Choroid plexus epithelial cell (primary cell): ENCODE measurements at regions not wholly inside any gene's neighbourhood (a gene's known extent, or its start where the extent isn't known, plus 50 kb on each side); places are given as distances from the start of the nearest gene placed in this dataset.

Source experiments
- DNase-seq: peaks from one replicate; pipeline ENCODE4 v3.0.0-alpha.2; 2010; ENCODE audit warnings: low read depth
- H3K4me3 ChIP-seq: 2 replicates; pipeline ENCODE4 v1.5.1; 2011; ENCODE audit warnings: low read depth, mild to moderate bottlenecking, control low read depth, low read length, moderate library complexity
- CTCF ChIP-seq: conservative IDR thresholded peaks from 2 replicates; pipeline ENCODE4 v1.5.1; 2011; ENCODE audit warnings: low read depth, mild to moderate bottlenecking, control low read depth, inconsistent platforms, low read length, moderate library complexity

- no peak for DNase-seq
- TF ChIP-seq CTCF = no peak
- no peak overlapping the region for H3K4me3 ChIP-seq
Measured at GRCh38 chr1:213720032-213720431, 267.7 kb upstream of the PROX1 start.

GRCh38 chr1:213723187-213723586 is 264.6 kb upstream of the PROX1 start:
- H3K4me3 ChIP-seq = no peak overlapping the region
- no peak for DNase-seq
- no peak for TF ChIP-seq CTCF

- peak; percentile 2 for DNase-seq
- no peak overlapping the region for H3K4me3 ChIP-seq
Measured at GRCh38 chr1:213724640-213725536, 262.9 kb upstream of the PROX1 start.

GRCh38 chr1:213727853-213728592 is 259.8 kb upstream of the PROX1 start:
- no peak for DNase-seq
- no peak overlapping the region for H3K4me3 ChIP-seq
- no peak for TF ChIP-seq CTCF

More at GRCh38 chr1:213724640-213725536, 262.9 kb upstream of the PROX1 start:
- no peak for TF ChIP-seq CTCF

DNA sequence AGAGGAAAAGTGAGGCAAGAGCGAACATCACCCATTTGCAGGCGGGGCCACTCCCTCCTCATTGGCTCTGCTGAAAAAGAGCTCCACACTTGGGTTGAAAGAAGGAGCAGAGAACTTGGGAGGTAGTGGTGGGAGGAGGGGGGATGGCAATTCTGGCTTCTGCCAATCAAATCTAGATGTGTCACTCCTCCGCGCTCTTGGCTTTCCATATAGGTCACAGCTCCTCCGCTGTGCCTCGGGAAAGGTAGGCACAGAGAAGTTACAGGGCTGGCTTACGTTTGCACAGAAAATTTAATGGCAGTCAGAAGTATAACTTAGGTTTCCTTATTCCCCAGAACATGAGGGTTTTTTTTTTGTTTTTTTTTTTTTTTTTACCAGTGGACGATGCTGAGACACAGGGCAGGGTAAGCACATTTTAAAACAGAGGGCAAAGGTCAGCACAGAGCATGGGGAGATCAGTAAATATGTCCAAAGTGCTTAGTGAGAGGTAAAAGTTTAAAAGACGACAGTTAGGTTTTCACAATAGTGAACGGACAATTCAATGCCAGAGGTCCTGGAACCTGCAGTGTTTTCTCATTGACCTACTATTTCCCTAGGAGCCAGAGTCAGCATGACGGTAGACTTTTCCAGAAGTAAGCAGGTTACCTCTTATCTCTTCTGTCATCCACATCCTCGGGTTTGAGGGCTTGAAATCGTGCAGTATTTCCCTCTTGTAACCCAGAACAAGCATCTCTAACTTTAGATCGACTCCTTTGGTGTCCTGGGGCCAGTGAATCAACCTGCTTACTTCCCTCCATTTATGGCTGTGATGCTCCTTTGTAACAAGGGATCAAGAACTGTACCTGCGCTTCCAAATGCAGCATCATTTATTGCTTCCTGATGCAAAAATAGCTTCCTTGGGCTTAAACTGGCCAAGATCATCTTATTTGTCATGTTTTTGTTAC is 258.9 kb upstream of the PROX1 start:
- TF ChIP-seq CTCF = no peak
- H3K4me3 ChIP-seq = no peak overlapping the region

GRCh38 chr1:213733705-213734104 is 254.1 kb upstream of the PROX1 start:
- TF ChIP-seq CTCF = no peak
- H3K4me3 ChIP-seq = no peak overlapping the region
- no peak for DNase-seq

More for the DNA sequence above, 258.9 kb upstream of the PROX1 start:
- no peak for DNase-seq
